ENCODE measurements at regions not wholly inside any gene's neighbourhood (a gene's known extent, or its start where the extent isn't known, plus 50 kb on each side); places are given as distances from the start of the nearest gene placed in this dataset.

GRCh38 chr21:38878379-38879179 is 72.8 kb downstream of the ETS2 start:
- Mint-ChIP-seq H3K27ac (no peak overlapping the region), H3K4me3 (no peak overlapping the region), H3K36me3 (ENCODE audit: low read depth) (peaks cover 2% of the 10 kb centered on the region; the same call in 2 of the 3 replicates), H3K4me1 (no peaks in the 10 kb centered on the region), H3K27me3 (ENCODE audit: insufficient read depth, low read depth, poor library complexity) (peaks cover 8% of the 10 kb centered on the region), H3K9me3 (peaks cover 33% of the 10 kb centered on the region; the same call in 2 of the 3 replicates)
- H3K4me3 ChIP-seq = no peak overlapping the region
- H3F3A ChIP-seq (replicated peaks; ENCODE audit: low read depth) = no peaks in the 10 kb centered on the region
- H3K79me2 ChIP-seq (replicated peaks; ENCODE audit: insufficient read depth) = no peaks in the 10 kb centered on the region
- H3K27ac ChIP-seq (ENCODE audit: low read depth) = no peak overlapping the region
- H4K20me1 ChIP-seq (replicated peaks; ENCODE audit: insufficient read depth) = no peaks in the 10 kb centered on the region
- no peak for TF ChIP-seq CREB1 (CRISPR knock-in tag; IDR thresholded peaks at IDR 0.05; ENCODE audit: low read depth)
- no peak for TF ChIP-seq ZNF114 (CRISPR knock-in tag; IDR thresholded peaks at IDR 0.05)
- no peak for TF ChIP-seq POLR2AphosphoS5 (IDR thresholded peaks at IDR 0.05; ENCODE audit: low read depth)
- TF ChIP-seq STAT1 (IDR thresholded peaks at IDR 0.05; ENCODE audit: unreplicated experiment) = no peak
- no peak for TF ChIP-seq ZNF462 (CRISPR knock-in tag; IDR thresholded peaks at IDR 0.05)
- TF ChIP-seq ZNF331 (CRISPR knock-in tag; IDR thresholded peaks at IDR 0.05; ENCODE audit: low read depth) = no peak
- TF ChIP-seq EZH2phosphoT487 (IDR thresholded peaks at IDR 0.05; ENCODE audit: unreplicated experiment) = no peak
- TF ChIP-seq JUNB (IDR thresholded peaks at IDR 0.05; ENCODE audit: unreplicated experiment) = no peak
- no peak for TF ChIP-seq REST (IDR thresholded peaks at IDR 0.05; ENCODE audit: unreplicated experiment)
- DNase-seq (ENCODE audit: low spot score) (no peak), ATAC-seq (no peak)
- no peaks in the 10 kb centered on the region for H3K4me1 ChIP-seq (ENCODE audit: insufficient read depth)
- H2AFZ ChIP-seq = no peak overlapping the region
- peaks cover 9% of the 10 kb centered on the region for H3K9me2 ChIP-seq (ENCODE audit: insufficient read depth)
- no peak overlapping the region for H3K4me2 ChIP-seq
- no peaks in the 10 kb centered on the region for H3K27me3 ChIP-seq (ENCODE audit: insufficient read depth)
- H3K36me3 ChIP-seq (ENCODE audit: insufficient read depth) = no peaks in the 10 kb centered on the region; the same call in 1 of the 2 replicates
